ENCODE measurements at regions not wholly inside any gene's neighbourhood (a gene's known extent, or its start where the extent isn't known, plus 50 kb on each side); places are given as distances from the start of the nearest gene placed in this dataset.

DNA sequence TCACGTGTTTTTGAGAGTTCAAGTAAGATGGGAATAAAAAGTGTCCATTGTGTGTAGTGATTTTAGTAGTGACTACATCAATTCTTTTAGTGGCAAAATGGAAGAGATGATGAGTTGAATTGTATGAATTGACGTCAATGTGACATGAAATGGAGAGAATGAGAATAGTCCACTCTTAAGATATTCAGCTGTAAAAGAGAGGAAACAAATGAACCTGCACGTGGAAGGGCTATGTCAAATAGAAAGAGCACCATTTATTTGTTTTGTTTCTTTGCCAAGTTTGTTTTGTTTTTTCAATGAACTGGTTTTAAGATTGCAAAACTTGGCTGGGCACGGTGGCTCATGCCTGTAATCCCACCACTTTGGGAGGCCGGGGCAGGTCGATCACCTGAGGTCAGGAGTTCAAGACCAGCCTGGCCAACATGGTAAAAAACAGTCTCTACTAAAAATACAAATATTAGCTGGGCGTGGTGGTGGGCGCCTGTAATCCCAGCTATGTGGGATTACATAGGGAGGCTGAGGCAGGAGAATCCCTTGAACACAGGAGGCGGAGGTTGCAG, 453.8 kb downstream of the TAF11L14 start:
- WGBS (ENCODE audit: insufficient coverage), result 76% methylated on average over 4 of the region's 9 CpGs

DNA sequence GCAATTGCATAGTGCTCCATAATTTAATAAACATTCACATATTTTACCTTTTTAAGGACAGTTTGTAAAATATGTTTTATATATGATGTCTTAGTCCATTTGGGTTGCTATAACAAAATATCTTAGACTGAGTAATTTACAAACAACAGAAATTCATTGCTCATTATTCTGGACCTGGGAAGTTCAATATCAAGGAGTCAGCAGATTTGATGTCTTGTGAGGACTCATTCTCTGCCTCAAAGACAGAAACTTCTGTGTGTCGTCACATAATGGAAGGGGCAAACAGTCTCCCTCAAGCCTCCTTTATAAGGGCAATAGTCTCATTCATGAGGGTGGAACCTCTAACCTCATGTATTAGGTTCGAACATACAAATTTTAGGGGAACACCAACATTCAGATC, 455.9 kb downstream of the TAF11L14 start:
- no peaks in the 10 kb centered on the region for H3K36me3 ChIP-seq (ENCODE audit: control insufficient read depth in 2 of 2, extremely low read depth in 1 of 2, insufficient read depth in 1 of 2, low read length in 1 of 2)
- H3K4me1 Mint-ChIP-seq, result no peaks in the 10 kb centered on the region
- H3K4me1 ChIP-seq (ENCODE audit: control insufficient read depth in 1 of 2, extremely low read depth in 1 of 2, insufficient read depth in 2 of 2, low read length in 2 of 2), result no peaks in the 10 kb centered on the region
- H3K9me3 Mint-ChIP-seq, result peaks cover 5 to 30% (median 16%) of the 10 kb centered on the region in 3 donors
- no peak overlapping the region for H3K4me3 ChIP-seq (ENCODE audit: control insufficient read depth in 1 of 2, extremely low read depth in 1 of 2, low read length in 1 of 2)
- H3K4me3 Mint-ChIP-seq, result no peak overlapping the region
- H3K9me3 ChIP-seq, result no peaks in the 10 kb centered on the region
- DNase-seq (no peak), ATAC-seq (replicated peaks in 1 of 4) (no peak)
- no peaks in the 10 kb centered on the region for H3K27me3 ChIP-seq (replicated peaks in 1 of 2; ENCODE audit: control insufficient read depth in 2 of 2, extremely low read depth in 1 of 2, insufficient read depth in 2 of 2, low read length in 1 of 2)
- ChIA-PET POLR2A (no interaction called here), CTCF (no interaction called here)
- H3K36me3 Mint-ChIP-seq, result no peaks in the 10 kb centered on the region
- H3K27ac ChIP-seq (ENCODE audit: low read length), result no peak overlapping the region
- no peak overlapping the region for H3K27ac Mint-ChIP-seq
- WGBS (ENCODE audit: insufficient coverage), result no CpG with 5 or more reads among the region's 2 CpGs
- no peaks in the 10 kb centered on the region for H3K27me3 Mint-ChIP-seq

More for the DNA sequence above, 453.8 kb downstream of the TAF11L14 start:
- no peaks in the 10 kb centered on the region for H3K4me1 Mint-ChIP-seq
- no peaks in the 10 kb centered on the region for H3K27me3 Mint-ChIP-seq
- H3K27me3 ChIP-seq (replicated peaks in 1 of 2; ENCODE audit: control insufficient read depth in 2 of 2, extremely low read depth in 1 of 2, insufficient read depth in 2 of 2, low read length in 1 of 2), result no peaks in the 10 kb centered on the region
- peaks cover 10 to 29% (median 23%) of the 10 kb centered on the region in 3 donors for H3K9me3 Mint-ChIP-seq
- H3K36me3 Mint-ChIP-seq, result no peaks in the 10 kb centered on the region
- H3K4me3 ChIP-seq (ENCODE audit: control insufficient read depth in 1 of 2, extremely low read depth in 1 of 2, low read length in 1 of 2), result no peak overlapping the region
- H3K4me3 Mint-ChIP-seq, result no peak overlapping the region
- H3K27ac Mint-ChIP-seq, result no peak overlapping the region
- ChIA-PET CTCF (no interaction called here), POLR2A (no interaction called here)
- H3K9me3 ChIP-seq, result peaks cover 2% of the 10 kb centered on the region
- ATAC-seq (replicated peaks in 1 of 4) (no peak), DNase-seq (no peak)
- H3K4me1 ChIP-seq (ENCODE audit: control insufficient read depth in 1 of 2, extremely low read depth in 1 of 2, insufficient read depth in 2 of 2, low read length in 2 of 2), result no peaks in the 10 kb centered on the region
- H3K36me3 ChIP-seq (ENCODE audit: control insufficient read depth in 2 of 2, extremely low read depth in 1 of 2, insufficient read depth in 1 of 2, low read length in 1 of 2), result no peaks in the 10 kb centered on the region
- no peak overlapping the region for H3K27ac ChIP-seq (ENCODE audit: low read length)

DNA sequence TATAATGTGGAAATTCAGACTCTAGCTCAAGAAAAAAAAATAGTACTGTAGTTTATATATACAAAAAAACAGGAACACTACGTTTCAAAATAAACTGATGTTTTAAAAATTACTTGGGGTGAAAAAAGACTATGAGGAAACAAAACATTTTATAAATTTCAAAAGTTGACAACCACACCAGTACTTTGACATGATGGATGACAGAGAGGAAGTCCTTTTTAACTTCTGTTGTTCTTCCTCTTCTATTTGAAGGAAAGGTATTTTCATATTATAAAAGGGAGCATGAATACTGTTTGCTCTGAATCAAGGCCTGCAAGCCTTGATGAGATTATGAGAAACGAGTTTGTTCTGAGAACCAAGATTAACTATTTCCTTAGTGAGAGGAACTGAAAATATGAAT, 456.9 kb downstream of the TAF11L14 start:
- no peak for ATAC-seq (replicated peaks in 1 of 4)

DNA sequence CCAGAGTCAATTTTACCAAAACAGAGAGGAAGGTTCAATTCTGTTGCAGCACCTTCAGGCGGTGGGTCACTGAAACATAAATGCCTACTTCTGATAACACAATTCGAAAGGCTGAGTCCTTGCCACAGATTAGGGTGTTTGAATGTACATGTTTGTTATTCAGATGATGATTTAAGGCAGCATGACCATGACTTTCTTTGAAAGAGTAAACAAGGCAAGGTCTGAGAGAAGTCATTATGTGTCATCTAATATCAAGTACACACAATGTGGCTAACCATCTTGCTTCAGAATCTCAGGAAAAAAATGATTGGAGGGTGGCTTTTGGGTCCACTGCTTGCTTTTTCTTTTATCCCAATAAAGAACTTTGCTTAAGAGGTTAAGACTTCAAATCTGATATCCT, 457.5 kb downstream of the TAF11L14 start:
- DNase-seq, result no peak
- CTCF ChIA-PET, result no interaction called here
- H3K36me3 Mint-ChIP-seq, result no peaks in the 10 kb centered on the region
- no CpG with 5 or more reads among the region's 2 CpGs for WGBS (ENCODE audit: insufficient coverage)
- no peak overlapping the region for H3K4me3 Mint-ChIP-seq
- H3K27me3 Mint-ChIP-seq, result no peaks in the 10 kb centered on the region
- H3K27ac ChIP-seq (ENCODE audit: low read length), result no peak overlapping the region
- no peaks in the 10 kb centered on the region for H3K9me3 ChIP-seq
- no peaks in the 10 kb centered on the region for H3K27me3 ChIP-seq (replicated peaks in 1 of 2; ENCODE audit: control insufficient read depth in 2 of 2, extremely low read depth in 1 of 2, insufficient read depth in 2 of 2, low read length in 1 of 2)
- no peak overlapping the region for H3K4me3 ChIP-seq (ENCODE audit: control insufficient read depth in 1 of 2, extremely low read depth in 1 of 2, low read length in 1 of 2)
- peaks cover 4 to 32% (median 8%) of the 10 kb centered on the region in 3 donors for H3K9me3 Mint-ChIP-seq
- ATAC-seq (replicated peaks in 1 of 4), result no peak
- no peaks in the 10 kb centered on the region for H3K36me3 ChIP-seq (ENCODE audit: control insufficient read depth in 2 of 2, extremely low read depth in 1 of 2, insufficient read depth in 1 of 2, low read length in 1 of 2)
- H3K27ac Mint-ChIP-seq, result no peak overlapping the region
- POLR2A ChIA-PET, result no interaction called here
- no peaks in the 10 kb centered on the region for H3K4me1 ChIP-seq (ENCODE audit: control insufficient read depth in 1 of 2, extremely low read depth in 1 of 2, insufficient read depth in 2 of 2, low read length in 2 of 2)
- no peaks in the 10 kb centered on the region for H3K4me1 Mint-ChIP-seq

More for the DNA sequence above, 456.9 kb downstream of the TAF11L14 start:
- no peaks in the 10 kb centered on the region for H3K36me3 ChIP-seq (ENCODE audit: control insufficient read depth in 2 of 2, extremely low read depth in 1 of 2, insufficient read depth in 1 of 2, low read length in 1 of 2)
- H3K9me3 ChIP-seq, result no peaks in the 10 kb centered on the region
- H3K27me3 ChIP-seq (replicated peaks in 1 of 2; ENCODE audit: control insufficient read depth in 2 of 2, extremely low read depth in 1 of 2, insufficient read depth in 2 of 2, low read length in 1 of 2), result no peaks in the 10 kb centered on the region
- H3K27ac Mint-ChIP-seq, result no peak overlapping the region
- POLR2A ChIA-PET, result no interaction called here
- no peak overlapping the region for H3K4me3 Mint-ChIP-seq
- H3K36me3 Mint-ChIP-seq, result no peaks in the 10 kb centered on the region
- H3K9me3 Mint-ChIP-seq, result peaks cover 5 to 32% (median 9%) of the 10 kb centered on the region in 3 donors
- H3K4me1 Mint-ChIP-seq, result no peaks in the 10 kb centered on the region
- CTCF ChIA-PET, result no interaction called here
- H3K27me3 Mint-ChIP-seq, result no peaks in the 10 kb centered on the region
- no peaks in the 10 kb centered on the region for H3K4me1 ChIP-seq (ENCODE audit: control insufficient read depth in 1 of 2, extremely low read depth in 1 of 2, insufficient read depth in 2 of 2, low read length in 2 of 2)
- H3K27ac ChIP-seq (ENCODE audit: low read length), result no peak overlapping the region
- no CpG with 5 or more reads among the region's 2 CpGs for WGBS (ENCODE audit: insufficient coverage)
- no peak for DNase-seq
- H3K4me3 ChIP-seq (ENCODE audit: control insufficient read depth in 1 of 2, extremely low read depth in 1 of 2, low read length in 1 of 2), result no peak overlapping the region

DNA sequence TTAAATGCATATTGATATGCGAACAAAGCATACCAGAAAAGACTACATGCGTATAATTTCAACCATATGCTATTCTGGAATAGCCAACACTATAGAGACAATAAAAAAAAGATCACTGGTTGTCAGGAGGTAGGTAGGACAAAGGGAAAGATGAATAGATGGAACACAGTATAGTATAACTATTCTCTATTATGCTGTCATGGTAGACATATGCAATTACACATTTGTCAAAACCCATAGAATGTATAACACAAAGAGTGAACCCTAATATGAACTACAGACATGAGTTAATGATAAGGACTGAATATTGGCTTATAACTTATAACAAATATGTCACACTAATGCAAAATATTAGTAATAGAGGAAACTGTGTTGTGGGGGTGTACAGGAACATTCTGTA, 460.8 kb downstream of the TAF11L14 start:
- WGBS (ENCODE audit: insufficient coverage), result no CpG with 5 or more reads among the region's 2 CpGs
- DNase-seq, result no peak
- no peaks in the 10 kb centered on the region for H3K27me3 Mint-ChIP-seq

DNA sequence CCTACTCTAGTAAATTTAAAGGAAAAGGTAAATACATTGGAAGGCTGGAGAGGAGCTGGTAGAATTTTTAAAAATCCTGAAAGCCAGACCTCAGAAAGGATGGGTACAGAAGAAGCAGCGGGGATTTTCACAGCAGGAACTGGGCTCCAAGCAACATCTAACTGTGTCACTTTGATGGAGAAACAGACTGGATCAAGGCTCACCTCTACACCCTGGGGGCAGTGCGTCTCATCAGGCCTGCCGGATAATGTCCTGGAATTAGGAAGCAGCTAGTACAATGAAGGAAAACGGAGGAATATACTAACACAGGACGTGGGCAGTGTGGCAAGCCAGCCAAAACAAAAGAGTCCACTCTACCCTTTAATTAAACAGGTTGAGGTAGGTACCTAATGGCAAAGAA, 463.6 kb downstream of the TAF11L14 start:
- Histone ChIP-seq H3K9me3 (no peaks in the 10 kb centered on the region), H3K4me3 (ENCODE audit: control insufficient read depth in 1 of 2, extremely low read depth in 1 of 2, low read length in 1 of 2) (no peak overlapping the region), H3K4me1 (ENCODE audit: control insufficient read depth in 1 of 2, extremely low read depth in 1 of 2, insufficient read depth in 2 of 2, low read length in 2 of 2) (no peaks in the 10 kb centered on the region), H3K27me3 (replicated peaks in 1 of 2; ENCODE audit: control insufficient read depth in 2 of 2, extremely low read depth in 1 of 2, insufficient read depth in 2 of 2, low read length in 1 of 2) (no peaks in the 10 kb centered on the region), H3K27ac (ENCODE audit: low read length) (no peak overlapping the region), H3K36me3 (ENCODE audit: control insufficient read depth in 2 of 2, extremely low read depth in 1 of 2, insufficient read depth in 1 of 2, low read length in 1 of 2) (no peaks in the 10 kb centered on the region)
- H3K4me1 Mint-ChIP-seq, result no peaks in the 10 kb centered on the region
- H3K27me3 Mint-ChIP-seq, result no peaks in the 10 kb centered on the region
- H3K4me3 Mint-ChIP-seq, result no peak overlapping the region
- no peak for ATAC-seq (replicated peaks in 1 of 4)
- WGBS (ENCODE audit: insufficient coverage), result no CpG with 5 or more reads among the region's 5 CpGs
- no peak for DNase-seq
- CTCF ChIA-PET, result no interaction called here
- POLR2A ChIA-PET, result no interaction called here
- no peak overlapping the region for H3K27ac Mint-ChIP-seq
- H3K9me3 Mint-ChIP-seq, result peaks cover 0 to 22% (median 8%) of the 10 kb centered on the region in 3 donors
- no peaks in the 10 kb centered on the region for H3K36me3 Mint-ChIP-seq

More for the DNA sequence above, 460.8 kb downstream of the TAF11L14 start:
- Mint-ChIP-seq H3K36me3 (no peaks in the 10 kb centered on the region), H3K27ac (no peak overlapping the region), H3K4me3 (no peak overlapping the region), H3K4me1 (no peaks in the 10 kb centered on the region), H3K9me3 (peaks cover 0 to 23% (median 6%) of the 10 kb centered on the region in 3 donors)
- no peaks in the 10 kb centered on the region for H3K9me3 ChIP-seq
- H3K27me3 ChIP-seq (replicated peaks in 1 of 2; ENCODE audit: control insufficient read depth in 2 of 2, extremely low read depth in 1 of 2, insufficient read depth in 2 of 2, low read length in 1 of 2), result no peaks in the 10 kb centered on the region
- H3K4me3 ChIP-seq (ENCODE audit: control insufficient read depth in 1 of 2, extremely low read depth in 1 of 2, low read length in 1 of 2), result no peak overlapping the region
- no peak for ATAC-seq (replicated peaks in 1 of 4)
- ChIA-PET CTCF (no interaction called here), POLR2A (no interaction called here)
- no peaks in the 10 kb centered on the region for H3K4me1 ChIP-seq (ENCODE audit: control insufficient read depth in 1 of 2, extremely low read depth in 1 of 2, insufficient read depth in 2 of 2, low read length in 2 of 2)
- H3K36me3 ChIP-seq (ENCODE audit: control insufficient read depth in 2 of 2, extremely low read depth in 1 of 2, insufficient read depth in 1 of 2, low read length in 1 of 2), result no peaks in the 10 kb centered on the region
- no peak overlapping the region for H3K27ac ChIP-seq (ENCODE audit: low read length)

DNA sequence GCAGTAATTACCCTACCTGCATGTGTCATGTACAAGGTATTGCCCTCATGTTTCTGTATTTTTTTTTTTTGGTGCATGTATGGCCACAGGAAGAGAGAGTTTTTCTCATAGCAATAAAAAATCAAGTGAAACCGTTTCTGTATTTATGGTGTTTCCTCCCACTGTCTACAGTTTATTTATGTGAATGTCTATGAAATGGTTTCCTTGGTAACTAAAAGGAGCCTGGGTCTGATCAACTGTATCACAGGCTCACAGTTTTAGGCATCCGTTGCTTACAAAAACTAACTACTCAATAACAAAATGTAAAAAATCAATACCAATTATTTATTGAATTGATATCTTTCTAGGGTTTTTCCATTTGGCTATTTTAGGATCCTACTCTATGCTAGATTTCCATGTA, 464.4 kb downstream of the TAF11L14 start:
- Mint-ChIP-seq H3K9me3 (peaks cover 0 to 16% (median 8%) of the 10 kb centered on the region in 3 donors), H3K27me3 (no peaks in the 10 kb centered on the region), H3K4me3 (no peak overlapping the region), H3K36me3 (no peaks in the 10 kb centered on the region), H3K27ac (no peak overlapping the region), H3K4me1 (no peaks in the 10 kb centered on the region)
- WGBS (ENCODE audit: insufficient coverage), result no CpG with 5 or more reads among the region's 2 CpGs
- no peaks in the 10 kb centered on the region for H3K4me1 ChIP-seq (ENCODE audit: control insufficient read depth in 1 of 2, extremely low read depth in 1 of 2, insufficient read depth in 2 of 2, low read length in 2 of 2)
- ChIA-PET POLR2A (no interaction called here), CTCF (no interaction called here)
- DNase-seq (no peak), ATAC-seq (replicated peaks in 1 of 4) (no peak)
- H3K4me3 ChIP-seq (ENCODE audit: control insufficient read depth in 1 of 2, extremely low read depth in 1 of 2, low read length in 1 of 2), result no peak overlapping the region
- H3K9me3 ChIP-seq, result no peaks in the 10 kb centered on the region
- H3K27ac ChIP-seq (ENCODE audit: low read length), result no peak overlapping the region
- H3K36me3 ChIP-seq (ENCODE audit: control insufficient read depth in 2 of 2, extremely low read depth in 1 of 2, insufficient read depth in 1 of 2, low read length in 1 of 2), result no peaks in the 10 kb centered on the region
- no peaks in the 10 kb centered on the region for H3K27me3 ChIP-seq (replicated peaks in 1 of 2; ENCODE audit: control insufficient read depth in 2 of 2, extremely low read depth in 1 of 2, insufficient read depth in 2 of 2, low read length in 1 of 2)

All from T-cell (primary cell).